Mesenchymal stem cell (in vitro differentiated cells and primary cell): ENCODE measurements at regions not wholly inside any gene's neighbourhood (a gene's known extent, or its start where the extent isn't known, plus 50 kb on each side); places are given as distances from the start of the nearest gene placed in this dataset.

ENCODE experiments used
- DNase-seq: peaks from one replicate; pipeline ENCODE4 v3.0.0-alpha.2; 2013
- H2AFZ ChIP-seq: one replicate; pipeline ENCODE4 v1.6.1; 2013; ENCODE audit warnings: low read depth, mild to moderate bottlenecking, control low read depth, inconsistent platforms, low read length, moderate library complexity
- H2AK5ac ChIP-seq: 2 replicates; pipeline ENCODE4 v1.6.1; 2013; ENCODE audit warnings: low read length, moderate library complexity, mild to moderate bottlenecking, inconsistent platforms; ENCODE audit not compliant: severe bottlenecking
- H2BK120ac ChIP-seq: one replicate; pipeline ENCODE4 v1.6.1; 2013; ENCODE audit warnings: low read depth, mild to moderate bottlenecking, inconsistent platforms, low read length, moderate library complexity
- H2BK12ac ChIP-seq, 2 experiments: one replicate each; pipeline ENCODE4 v1.6.1; 2013; ENCODE audit warnings: inconsistent platforms in 2 of 2, low read length in 2 of 2, mild to moderate bottlenecking in 2 of 2, moderate library complexity in 2 of 2, control low read depth in 1 of 2
- H2BK15ac ChIP-seq: one replicate; pipeline ENCODE4 v1.6.1; 2013; ENCODE audit warnings: mild to moderate bottlenecking, low read depth, inconsistent platforms; ENCODE audit not compliant: poor library complexity, severe bottlenecking
- H2BK5ac ChIP-seq: 2 replicates; pipeline ENCODE4 v1.6.1; 2013; ENCODE audit warnings: low read depth, mild to moderate bottlenecking, low read length, control low read depth, inconsistent platforms; ENCODE audit not compliant: poor library complexity, severe bottlenecking
- H3K14ac ChIP-seq, 2 experiments: one replicate each; pipeline ENCODE4 v1.6.1; 2013; ENCODE audit warnings: inconsistent platforms in 2 of 2, low read length in 2 of 2, control low read depth in 1 of 2, mild to moderate bottlenecking in 1 of 2, moderate library complexity in 1 of 2
- H3K18ac ChIP-seq, 2 experiments: one replicate each; pipeline ENCODE4 v1.6.1; 2013; ENCODE audit warnings: inconsistent platforms in 2 of 2, low read length in 2 of 2, control low read depth in 1 of 2, low read depth in 1 of 2, mild to moderate bottlenecking in 1 of 2
- H3K23ac ChIP-seq, 2 experiments: one replicate each; pipeline ENCODE4 v1.6.1; 2013; ENCODE audit warnings: inconsistent platforms in 2 of 2, low read length in 2 of 2, mild to moderate bottlenecking in 2 of 2, moderate library complexity in 2 of 2, control low read depth in 1 of 2
- H3K27ac ChIP-seq: 2 replicates; pipeline ENCODE4 v1.5.1; 2013; ENCODE audit warnings: mild to moderate bottlenecking, moderate library complexity, low read length, control low read depth, inconsistent platforms; ENCODE audit not compliant: poor library complexity, severe bottlenecking
- H3K27me3 ChIP-seq, 2 experiments: 2 replicates each; pipeline versions ENCODE4 v1.6.1 to v1.7.0; 2013; ENCODE audit warnings: low read length in 2 of 2, mild to moderate bottlenecking in 2 of 2, moderate library complexity in 2 of 2, control low read depth in 1 of 2, inconsistent platforms in 1 of 2; ENCODE audit not compliant: control insufficient read depth in 1 of 2, insufficient read depth in 1 of 2
- H3K36me3 ChIP-seq, 2 experiments: 2 replicates each; pipeline versions ENCODE4 v1.6.1 to v1.7.0; 2013; ENCODE audit warnings: low read length in 2 of 2, control low read depth in 1 of 2, inconsistent platforms in 1 of 2, low read depth in 1 of 2, mild to moderate bottlenecking in 1 of 2; ENCODE audit not compliant: insufficient read depth in 2 of 2, control insufficient read depth in 1 of 2
- H3K4ac ChIP-seq, 2 experiments: one replicate each; pipeline ENCODE4 v1.6.1; 2013; ENCODE audit warnings: inconsistent platforms in 2 of 2, low read length in 2 of 2, mild to moderate bottlenecking in 2 of 2, moderate library complexity in 2 of 2, control low read depth in 1 of 2, low read depth in 1 of 2
- H3K4me1 ChIP-seq: 2 replicates; pipeline ENCODE4 v1.6.1; 2013; ENCODE audit warnings: low read depth, low read length, control low read depth; ENCODE audit not compliant: control insufficient read depth, insufficient read depth
- H3K4me2 ChIP-seq: 2 replicates; pipeline ENCODE4 v1.6.1; 2013; ENCODE audit warnings: low read length, mild to moderate bottlenecking, inconsistent platforms; ENCODE audit not compliant: poor library complexity, severe bottlenecking
- H3K4me3 ChIP-seq, 2 experiments: 2 replicates each; pipeline versions ENCODE4 v1.5.1 to v1.7.0; 2013; ENCODE audit warnings: low read length in 2 of 2, mild to moderate bottlenecking in 2 of 2, control low read depth in 1 of 2, low read depth in 1 of 2; ENCODE audit not compliant: insufficient read depth in 1 of 2
- H3K79me1 ChIP-seq: replicated peaks from 2 replicates; pipeline ENCODE4 v1.6.1; 2013; ENCODE audit warnings: mild to moderate bottlenecking, control low read depth, low read length, inconsistent platforms; ENCODE audit not compliant: poor library complexity, severe bottlenecking
- H3K9ac ChIP-seq: 2 replicates; pipeline ENCODE4 v1.7.0; 2013; ENCODE audit warnings: mild to moderate bottlenecking, low read length, moderate library complexity
- H3K9me3 ChIP-seq: 2 replicates; pipeline ENCODE4 v1.7.0; 2013; ENCODE audit warnings: mild to moderate bottlenecking, low read length; ENCODE audit not compliant: control insufficient read depth
- H4K8ac ChIP-seq: one replicate; pipeline ENCODE4 v1.6.1; 2013; ENCODE audit warnings: inconsistent platforms, mild to moderate bottlenecking, low read length, moderate library complexity
- H4K91ac ChIP-seq: one replicate; pipeline ENCODE4 v1.6.1; 2013; ENCODE audit warnings: mild to moderate bottlenecking, low read length, inconsistent platforms
- WGBS: methylation state at CpG from one replicate; pipeline ENCODE4 v1.1.7; 2013; ENCODE audit warnings: mixed read lengths; 5-methylcytosine and 5-hydroxymethylcytosine counted together

GRCh38 chr10:78997635-78998618 is 70.8 kb upstream of the ZMIZ1 start:
- H3K4me3 ChIP-seq, result no peak overlapping the region
- H2AK5ac ChIP-seq, result no peak overlapping the region
- H3K4me2 ChIP-seq, result no peak overlapping the region
- H2AFZ ChIP-seq, result no peak overlapping the region
- peaks cover 14 to 19% of the 10 kb centered on the region in 2 experiments for H3K27me3 ChIP-seq
- H3K23ac ChIP-seq, result no peak overlapping the region
- no peak overlapping the region for H2BK120ac ChIP-seq
- H3K14ac ChIP-seq, result no peak overlapping the region
- peak overlapping the region; percentile 67 for H2BK15ac ChIP-seq
- H2BK5ac ChIP-seq, result no peak overlapping the region
- 84% methylated on average over 8 of the region's 10 CpGs for WGBS
- H3K9ac ChIP-seq, result no peak overlapping the region
- peak; percentile 56 for DNase-seq
- no peaks in the 10 kb centered on the region for H3K79me1 ChIP-seq
- H3K9me3 ChIP-seq, result no peaks in the 10 kb centered on the region
- no peak overlapping the region for H3K27ac ChIP-seq
- peaks cover 10% of the 10 kb centered on the region for H3K4me1 ChIP-seq
- H3K18ac ChIP-seq, result peak overlapping the region; percentile 37 to 49
- no peaks in the 10 kb centered on the region for H3K36me3 ChIP-seq
- peak overlapping the region; percentile 37 for H4K91ac ChIP-seq
- H3K4ac ChIP-seq, result peak overlapping the region in 1 of 2 experiments; percentile 17
- H2BK12ac ChIP-seq, result peak overlapping the region in 1 of 2 experiments; percentile 25
- peak overlapping the region; percentile 52 for H4K8ac ChIP-seq

- H2AFZ ChIP-seq, result no peak overlapping the region
These were observed 67.5 kb upstream of the ZMIZ1 start for GRCh38 chr10:79001082-79001885.

GRCh38 chr10:79002336-79002735 is 66.4 kb upstream of the ZMIZ1 start:
- no peak overlapping the region for H3K23ac ChIP-seq
- peaks cover 17% of the 10 kb centered on the region for H3K4me1 ChIP-seq
- H3K4ac ChIP-seq, result no peak overlapping the region
- no peaks in the 10 kb centered on the region for H3K9me3 ChIP-seq
- no peak for DNase-seq
- no peak overlapping the region for H3K27ac ChIP-seq
- no peak overlapping the region for H3K9ac ChIP-seq
- H3K4me2 ChIP-seq, result no peak overlapping the region
- no peak overlapping the region for H3K4me3 ChIP-seq
- H2BK15ac ChIP-seq, result no peak overlapping the region
- no peak overlapping the region for H2BK120ac ChIP-seq
- no peak overlapping the region for H2BK5ac ChIP-seq
- H2AK5ac ChIP-seq, result no peak overlapping the region
- WGBS, result 94% methylated on average over 3 of the region's 3 CpGs
- H2AFZ ChIP-seq, result no peak overlapping the region
- H3K79me1 ChIP-seq, result no peaks in the 10 kb centered on the region
- no peak overlapping the region for H4K91ac ChIP-seq
- H3K27me3 ChIP-seq, result peaks cover 24% of the 10 kb centered on the region in 2 experiments
- H2BK12ac ChIP-seq, result no peak overlapping the region
- no peak overlapping the region for H4K8ac ChIP-seq
- H3K36me3 ChIP-seq, result no peaks in the 10 kb centered on the region
- H3K14ac ChIP-seq, result no peak overlapping the region
- H3K18ac ChIP-seq, result no peak overlapping the region

More at GRCh38 chr10:79001082-79001885, 67.5 kb upstream of the ZMIZ1 start:
- Histone ChIP-seq H3K4ac (no peak overlapping the region), H4K91ac (peak overlapping the region; percentile 43), H2BK15ac (no peak overlapping the region), H3K4me1 (peaks cover 17% of the 10 kb centered on the region), H4K8ac (no peak overlapping the region), H2AK5ac (no peak overlapping the region), H3K23ac (no peak overlapping the region), H3K79me1 (no peaks in the 10 kb centered on the region), H3K27ac (no peak overlapping the region), H3K9me3 (no peaks in the 10 kb centered on the region), H3K4me2 (no peak overlapping the region), H3K27me3 (peaks cover 24 to 31% of the 10 kb centered on the region in 2 experiments), H2BK5ac (no peak overlapping the region), H2BK120ac (no peak overlapping the region), H2BK12ac (peak overlapping the region; percentile 6 to 76), H3K9ac (no peak overlapping the region), H3K4me3 (no peak overlapping the region), H3K14ac (peak overlapping the region in 1 of 2 experiments; percentile 42), H3K18ac (peak overlapping the region in 1 of 2 experiments; percentile 34), H3K36me3 (no peaks in the 10 kb centered on the region)
- WGBS, result 70% methylated on average over 10 of the region's 10 CpGs
- peak; percentile 49 for DNase-seq
